ENCODE measurements at regions not wholly inside any gene's neighbourhood (a gene's known extent, or its start where the extent isn't known, plus 50 kb on each side); places are given as distances from the start of the nearest gene placed in this dataset.

DNA sequence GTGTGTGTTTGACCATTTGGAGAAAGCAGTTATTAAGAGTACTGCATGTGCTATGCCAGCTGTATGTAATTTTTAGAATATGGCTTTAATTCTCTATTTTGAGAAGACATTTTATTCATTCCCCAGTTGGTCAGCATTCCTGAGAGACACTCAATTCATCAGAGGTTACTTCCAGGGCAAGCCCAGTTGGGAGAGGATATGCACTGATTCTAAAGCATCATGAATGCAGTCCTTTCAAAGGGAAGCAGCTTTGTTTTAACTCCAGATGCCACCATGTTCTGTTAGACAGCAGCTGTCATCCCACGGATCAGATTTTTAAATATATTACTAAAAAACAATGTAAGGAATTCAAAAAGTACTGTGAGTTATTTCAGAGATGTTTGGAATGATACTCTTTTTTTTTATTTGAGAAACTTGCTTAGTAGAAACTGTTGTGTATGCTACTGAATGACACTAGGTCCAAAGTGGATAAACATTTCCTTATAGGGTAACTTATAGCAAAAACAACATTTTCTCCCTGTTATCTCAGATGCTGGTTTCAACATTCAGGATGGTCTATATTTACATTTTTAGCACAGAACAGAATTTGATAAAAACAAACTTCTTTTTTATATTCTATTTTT lies 149.5 kb upstream of the B3GALT2 start:
- no peak for ATAC-seq (replicated peaks)

DNA sequence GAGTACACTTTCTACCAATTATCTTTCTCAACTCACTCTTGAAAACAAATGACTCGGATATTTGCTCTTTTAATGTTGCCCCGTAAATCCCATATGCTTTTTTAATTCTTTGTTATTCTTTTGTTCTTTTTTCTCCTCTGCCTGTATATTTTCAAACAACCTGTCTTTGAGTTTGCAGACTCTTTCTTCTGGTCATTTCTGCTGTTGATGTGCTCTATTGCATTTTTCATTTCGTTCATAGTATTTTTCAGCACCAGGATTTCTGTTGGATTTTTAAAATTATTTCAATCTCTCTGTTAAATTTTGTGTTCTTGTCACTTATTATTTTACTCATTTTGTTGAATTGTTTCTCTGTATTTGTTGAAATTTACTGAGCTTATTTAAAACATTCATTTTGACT lies 146.8 kb upstream of the B3GALT2 start:
- Mint-ChIP-seq H3K4me3 (no peak overlapping the region), H3K27me3 (no peaks in the 10 kb centered on the region), H3K4me1 (peaks cover 4% of the 10 kb centered on the region), H3K27ac (no peak overlapping the region), H3K36me3 (ENCODE audit: low read depth) (no peaks in the 10 kb centered on the region), H3K9me3 (peaks cover 32% of the 10 kb centered on the region)
- no peak for ATAC-seq (replicated peaks)

More for the DNA sequence above, 149.5 kb upstream of the B3GALT2 start:
- Mint-ChIP-seq H3K27me3 (no peaks in the 10 kb centered on the region), H3K36me3 (ENCODE audit: low read depth) (no peaks in the 10 kb centered on the region), H3K4me1 (peaks cover 8% of the 10 kb centered on the region), H3K27ac (no peak overlapping the region), H3K9me3 (peaks cover 19% of the 10 kb centered on the region), H3K4me3 (no peak overlapping the region)

DNA sequence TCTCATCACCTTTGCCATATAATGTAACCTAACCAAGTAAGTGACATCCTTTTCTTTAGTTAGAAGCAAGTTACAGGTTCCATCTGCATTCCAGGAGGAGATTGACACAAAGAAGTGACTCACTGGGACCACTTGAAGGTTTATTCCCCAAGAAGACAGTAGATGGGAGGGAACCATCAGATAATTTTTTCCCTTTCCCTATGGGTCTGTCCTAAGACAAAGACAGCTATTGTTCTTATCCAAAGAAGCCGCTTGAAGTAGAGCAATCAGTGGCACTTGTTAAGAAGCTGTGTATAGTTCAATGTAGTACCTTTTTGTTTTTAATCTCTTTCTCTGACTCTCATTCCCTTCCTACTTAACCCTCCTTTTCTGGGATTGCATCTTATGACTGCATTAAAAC lies 139.9 kb upstream of the B3GALT2 start:
- Mint-ChIP-seq H3K27me3 (no peaks in the 10 kb centered on the region), H3K36me3 (ENCODE audit: low read depth) (no peaks in the 10 kb centered on the region), H3K27ac (no peak overlapping the region), H3K4me1 (no peaks in the 10 kb centered on the region), H3K4me3 (no peak overlapping the region), H3K9me3 (peaks cover 23% of the 10 kb centered on the region)
- ATAC-seq (replicated peaks), result no peak

DNA sequence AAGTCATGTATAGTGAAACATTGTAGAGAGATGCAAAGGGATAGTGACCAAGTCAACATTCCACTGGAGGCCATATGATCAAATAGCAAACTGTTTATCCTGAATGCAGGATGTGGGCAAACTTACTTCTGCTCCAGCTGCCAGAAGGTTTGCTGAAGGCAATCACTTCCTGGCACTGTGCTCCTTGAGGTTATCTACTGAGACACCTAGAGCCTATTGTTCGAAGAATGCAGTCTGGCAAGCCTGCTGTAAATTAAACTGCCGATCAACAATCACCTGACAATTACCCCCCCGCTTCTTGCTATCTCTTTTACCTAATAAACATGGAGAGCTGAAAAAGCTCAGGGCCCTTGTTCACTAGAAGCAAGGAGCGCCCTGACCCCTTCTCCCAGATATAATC lies 139.4 kb upstream of the B3GALT2 start:
- Mint-ChIP-seq H3K36me3 (ENCODE audit: low read depth) (no peaks in the 10 kb centered on the region), H3K27ac (no peak overlapping the region), H3K4me1 (no peaks in the 10 kb centered on the region), H3K4me3 (no peak overlapping the region), H3K9me3 (peaks cover 22% of the 10 kb centered on the region), H3K27me3 (no peaks in the 10 kb centered on the region)
- no peak for ATAC-seq (replicated peaks)

DNA sequence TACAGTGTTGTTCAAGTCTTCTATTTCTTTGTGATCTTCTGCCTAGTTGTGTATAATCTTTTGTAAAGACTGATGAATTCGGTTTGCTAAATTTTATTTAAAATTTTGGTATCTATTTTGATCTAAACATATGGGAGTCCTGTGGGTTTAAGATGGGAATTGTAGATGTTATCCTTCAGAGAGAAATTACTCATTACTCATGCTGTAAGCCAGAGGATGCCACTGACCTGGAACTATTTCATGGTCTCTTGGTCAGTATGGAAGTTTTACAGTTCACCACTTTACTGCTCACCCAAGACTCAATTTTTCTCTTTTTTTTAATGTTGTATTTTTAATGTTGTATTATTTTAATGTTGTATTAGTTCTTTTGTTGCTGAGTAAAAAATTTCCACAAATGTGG lies 138.6 kb upstream of the B3GALT2 start:
- Mint-ChIP-seq H3K4me3 (no peak overlapping the region), H3K36me3 (ENCODE audit: low read depth) (no peaks in the 10 kb centered on the region), H3K27ac (no peak overlapping the region), H3K27me3 (no peaks in the 10 kb centered on the region), H3K4me1 (no peaks in the 10 kb centered on the region), H3K9me3 (peaks cover 21% of the 10 kb centered on the region)
- ATAC-seq (replicated peaks), result no peak

DNA sequence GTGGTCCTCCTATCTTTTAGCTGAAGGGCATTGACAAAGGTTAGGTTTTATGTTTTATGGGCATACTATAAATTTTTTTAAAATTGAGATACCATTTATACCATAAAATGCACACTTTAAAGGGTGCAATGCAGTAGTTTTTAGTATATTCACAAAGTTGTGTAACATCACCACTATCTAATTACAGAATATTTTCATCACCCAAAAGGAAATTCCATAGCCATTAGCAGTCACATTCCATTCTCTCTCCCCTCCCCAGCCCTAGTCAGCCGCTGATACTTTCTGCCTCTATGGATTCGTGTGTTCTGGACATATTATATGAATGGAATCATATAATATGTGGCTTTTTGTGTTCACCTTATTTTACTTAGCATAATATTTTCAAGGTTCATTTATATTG lies 135.8 kb upstream of the B3GALT2 start:
- no peaks in the 10 kb centered on the region for H3K4me1 Mint-ChIP-seq
- H3K36me3 Mint-ChIP-seq (ENCODE audit: low read depth), result no peaks in the 10 kb centered on the region
- no peak overlapping the region for H3K4me3 Mint-ChIP-seq
- peaks cover 13% of the 10 kb centered on the region for H3K9me3 Mint-ChIP-seq
- no peak for ATAC-seq (replicated peaks)
- no peak overlapping the region for H3K27ac Mint-ChIP-seq
- no peaks in the 10 kb centered on the region for H3K27me3 Mint-ChIP-seq

DNA sequence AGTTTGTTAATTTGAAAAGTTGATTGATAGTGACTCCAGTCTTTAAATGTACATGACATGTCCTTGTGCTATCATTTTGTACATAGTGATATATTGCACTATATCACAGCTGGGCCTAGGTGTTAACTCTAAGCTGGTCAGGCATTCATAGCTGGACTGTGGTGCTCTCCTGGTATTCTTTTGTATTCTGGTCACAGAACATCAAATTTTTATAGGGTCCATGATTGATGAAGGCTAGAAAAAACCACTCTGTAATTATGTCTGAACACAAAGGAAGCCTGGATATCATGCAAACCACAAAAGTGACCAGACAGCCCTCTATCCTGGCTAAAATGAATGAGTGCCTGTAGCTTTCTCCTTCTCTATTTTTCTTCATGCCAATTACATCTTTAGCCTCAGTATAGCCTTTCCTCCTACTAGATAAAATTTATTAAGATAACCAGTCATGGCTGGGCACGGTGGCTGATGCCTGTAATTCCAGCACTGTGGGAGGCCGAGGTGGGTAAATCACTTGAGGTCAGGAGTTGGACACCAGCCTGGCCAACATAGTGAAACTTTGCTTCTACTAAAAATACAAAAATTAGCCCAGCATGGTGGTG lies 134.9 kb upstream of the B3GALT2 start:
- no peak overlapping the region for H3K4me3 Mint-ChIP-seq
- no peak overlapping the region for H3K27ac Mint-ChIP-seq
- no peak for ATAC-seq (replicated peaks)
- H3K36me3 Mint-ChIP-seq (ENCODE audit: low read depth), result no peaks in the 10 kb centered on the region
- peaks cover 13% of the 10 kb centered on the region for H3K9me3 Mint-ChIP-seq
- no peaks in the 10 kb centered on the region for H3K4me1 Mint-ChIP-seq
- H3K27me3 Mint-ChIP-seq, result no peaks in the 10 kb centered on the region

DNA sequence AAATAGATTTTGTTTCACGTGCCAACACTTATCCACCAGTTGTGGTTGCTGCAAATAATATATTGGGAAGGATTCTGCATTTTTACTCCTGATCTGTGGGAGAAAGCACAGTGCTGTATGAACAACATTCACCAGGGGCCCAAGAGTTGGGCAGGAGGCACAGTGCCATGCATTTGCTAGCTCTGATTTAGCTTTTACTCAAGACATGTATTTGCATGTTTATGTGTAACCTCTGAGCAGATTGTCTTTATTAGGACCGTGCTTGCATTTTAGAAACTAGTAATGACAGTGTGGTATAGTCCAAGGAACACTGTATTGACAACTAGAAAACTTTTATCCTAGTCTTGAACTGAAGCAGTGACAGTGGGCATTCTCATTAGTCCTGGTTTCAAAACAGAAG lies 133.9 kb upstream of the B3GALT2 start:
- H3K4me3 Mint-ChIP-seq, result no peak overlapping the region
- H3K9me3 Mint-ChIP-seq, result peaks cover 10% of the 10 kb centered on the region
- no peak for ATAC-seq (replicated peaks)
- no peaks in the 10 kb centered on the region for H3K4me1 Mint-ChIP-seq
- H3K27ac Mint-ChIP-seq, result no peak overlapping the region
- no peaks in the 10 kb centered on the region for H3K27me3 Mint-ChIP-seq
- no peaks in the 10 kb centered on the region for H3K36me3 Mint-ChIP-seq (ENCODE audit: low read depth)

DNA sequence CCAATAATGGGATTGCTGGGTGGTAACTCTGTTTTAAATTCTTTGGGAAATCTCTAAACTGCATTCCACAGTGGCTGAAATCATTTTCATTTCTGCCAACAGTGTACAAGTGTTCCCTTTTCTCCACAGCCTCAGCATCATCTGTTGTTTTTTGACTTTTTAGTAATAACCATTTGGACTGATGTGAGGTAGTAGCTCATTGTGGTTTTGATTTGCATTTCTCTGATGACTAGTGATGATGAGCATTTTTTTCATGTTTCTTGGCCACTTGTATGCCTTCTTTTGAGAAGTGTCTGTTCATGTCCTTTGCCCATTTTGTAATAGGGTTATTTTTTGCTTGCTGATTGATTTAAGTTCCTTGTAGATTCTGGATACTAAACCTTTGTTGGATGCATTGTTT lies 131.9 kb upstream of the B3GALT2 start:
- no peaks in the 10 kb centered on the region for H3K4me1 Mint-ChIP-seq
- no peak overlapping the region for H3K27ac Mint-ChIP-seq
- no peaks in the 10 kb centered on the region for H3K36me3 Mint-ChIP-seq (ENCODE audit: low read depth)
- peaks cover 8% of the 10 kb centered on the region for H3K9me3 Mint-ChIP-seq
- no peak for ATAC-seq (replicated peaks)
- H3K4me3 Mint-ChIP-seq, result no peak overlapping the region
- no peaks in the 10 kb centered on the region for H3K27me3 Mint-ChIP-seq

DNA sequence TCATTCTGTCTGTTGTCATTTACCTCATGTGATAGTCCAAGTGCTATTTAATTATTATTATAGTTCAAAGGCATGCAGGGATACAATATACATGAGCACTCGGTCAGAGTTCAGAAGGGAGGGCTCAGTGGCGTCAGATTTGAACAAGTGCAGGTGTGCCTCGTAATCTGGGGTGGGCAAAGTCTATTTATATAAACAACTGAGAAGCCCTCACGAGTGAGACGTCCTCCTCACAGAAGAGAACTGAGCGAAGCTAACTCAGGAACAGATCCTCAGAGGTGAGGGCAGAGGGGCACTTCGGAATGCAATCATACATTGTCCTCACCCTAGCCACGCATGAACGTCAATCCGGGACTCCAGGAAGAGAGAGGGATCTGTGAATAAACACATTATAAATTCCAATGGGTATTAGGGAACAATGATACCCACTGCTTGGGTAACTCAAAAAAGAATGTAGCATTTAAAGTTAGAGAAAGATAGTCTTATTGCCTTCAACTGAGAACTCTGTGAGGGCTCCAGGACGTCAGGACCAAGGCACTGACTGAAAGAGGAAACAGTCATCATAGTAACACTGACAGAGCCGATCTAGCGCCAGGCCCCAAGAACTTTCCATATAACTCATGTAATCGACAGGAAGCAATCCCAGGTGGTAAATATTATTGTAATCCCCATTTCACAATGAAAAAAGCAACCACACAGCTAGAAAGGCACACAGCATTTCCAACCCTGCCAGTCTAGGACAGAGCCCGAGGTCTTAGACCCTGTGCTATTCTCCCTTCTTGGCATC lies 127.1 kb upstream of the B3GALT2 start:
- H3K9me3 Mint-ChIP-seq, result no peaks in the 10 kb centered on the region
- no peak overlapping the region for H3K4me3 Mint-ChIP-seq
- peaks cover 13% of the 10 kb centered on the region for H3K4me1 Mint-ChIP-seq
- H3K27me3 Mint-ChIP-seq, result no peaks in the 10 kb centered on the region
- no peak overlapping the region for H3K27ac Mint-ChIP-seq
- H3K36me3 Mint-ChIP-seq (ENCODE audit: low read depth), result no peaks in the 10 kb centered on the region
- no peak for ATAC-seq (replicated peaks)

DNA sequence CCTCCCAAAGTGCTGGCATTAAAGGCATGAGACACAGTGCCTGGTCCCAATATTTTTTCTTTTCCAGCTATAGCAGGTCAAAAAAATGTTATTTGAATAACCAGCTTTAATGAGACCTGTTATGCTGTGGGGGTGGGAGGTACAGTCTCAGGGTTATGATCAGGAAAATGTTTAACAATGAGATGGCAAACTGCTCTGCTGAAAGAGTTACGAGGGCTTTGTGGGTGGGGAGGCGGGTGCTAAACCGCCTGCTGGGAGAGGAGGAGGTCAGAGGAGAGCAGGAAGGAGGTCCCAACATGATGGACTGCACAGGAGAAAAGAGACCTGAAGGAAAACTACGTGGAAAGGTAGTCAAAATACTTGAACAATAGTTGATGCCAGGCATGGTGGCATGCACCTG lies 126.0 kb upstream of the B3GALT2 start:
- H3K27ac Mint-ChIP-seq, result no peak overlapping the region
- no peak for ATAC-seq (replicated peaks)
- H3K27me3 Mint-ChIP-seq, result no peaks in the 10 kb centered on the region
- no peaks in the 10 kb centered on the region for H3K36me3 Mint-ChIP-seq (ENCODE audit: low read depth)
- peaks cover 13% of the 10 kb centered on the region for H3K4me1 Mint-ChIP-seq
- no peak overlapping the region for H3K4me3 Mint-ChIP-seq
- no peaks in the 10 kb centered on the region for H3K9me3 Mint-ChIP-seq

DNA sequence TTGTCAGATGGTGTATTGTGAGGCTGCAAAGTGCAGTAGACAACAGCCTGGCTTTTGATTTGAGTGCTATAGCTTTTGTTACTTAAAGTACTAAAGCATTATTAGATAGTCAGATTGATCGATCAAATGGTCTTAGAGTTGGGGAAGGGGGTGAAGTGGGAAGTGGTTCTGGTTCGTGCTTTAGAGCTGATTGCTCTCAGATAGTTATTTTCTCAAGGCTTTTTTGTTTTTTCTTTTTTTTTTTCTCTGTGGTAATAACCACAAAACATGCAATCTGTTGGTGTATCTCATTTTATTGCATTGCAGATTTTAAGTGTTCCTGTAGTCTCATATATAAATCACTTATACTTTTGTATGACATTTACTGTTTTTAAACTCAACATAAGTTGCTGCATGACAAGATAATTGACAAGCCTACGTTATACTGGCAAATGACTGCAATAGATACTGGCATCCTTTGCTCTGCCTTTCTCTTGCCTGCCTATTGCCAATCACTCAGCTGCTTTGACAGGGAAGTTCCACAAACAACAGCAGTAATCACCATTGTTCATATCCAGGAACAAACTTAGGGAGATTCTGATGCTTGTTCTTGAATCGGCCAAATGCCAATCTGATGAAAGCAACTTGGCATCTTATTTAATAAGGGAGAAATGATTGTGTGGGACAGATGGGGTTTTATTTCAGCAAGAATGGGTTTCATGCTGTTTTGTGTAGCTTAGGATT lies 125.0 kb upstream of the B3GALT2 start:
- H3K4me1 Mint-ChIP-seq, result peaks cover 13% of the 10 kb centered on the region
- H3K27me3 Mint-ChIP-seq, result no peaks in the 10 kb centered on the region
- H3K27ac Mint-ChIP-seq, result no peak overlapping the region
- ATAC-seq (replicated peaks), result no peak
- H3K9me3 Mint-ChIP-seq, result no peaks in the 10 kb centered on the region
- H3K4me3 Mint-ChIP-seq, result peak overlapping the region; percentile 1
- H3K36me3 Mint-ChIP-seq (ENCODE audit: low read depth), result no peaks in the 10 kb centered on the region

DNA sequence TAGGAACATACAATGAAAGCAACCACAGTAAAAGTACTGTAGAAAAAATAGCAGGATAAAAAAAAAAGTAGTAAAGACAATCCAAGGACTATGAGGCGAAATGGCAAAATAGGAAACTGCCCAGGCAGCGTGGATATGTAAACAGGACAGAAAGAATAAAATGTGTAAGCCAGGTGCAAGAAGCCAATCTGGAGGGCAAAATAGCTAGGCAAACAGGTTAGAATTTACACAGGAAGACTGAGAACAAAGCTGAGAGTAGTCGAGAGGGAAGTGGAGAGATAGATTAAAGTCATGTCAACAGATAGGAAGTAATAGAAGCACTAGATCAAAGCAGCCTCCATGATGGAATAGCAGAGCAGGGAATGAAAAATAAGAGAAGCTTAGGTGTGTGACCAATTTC lies 124.2 kb upstream of the B3GALT2 start:
- Mint-ChIP-seq H3K36me3 (ENCODE audit: low read depth) (no peaks in the 10 kb centered on the region), H3K27ac (peak overlapping the region; percentile 1), H3K4me1 (peaks cover 13% of the 10 kb centered on the region), H3K9me3 (no peaks in the 10 kb centered on the region), H3K4me3 (peak overlapping the region; percentile 1), H3K27me3 (no peaks in the 10 kb centered on the region)
- ATAC-seq (replicated peaks), result no peak

DNA sequence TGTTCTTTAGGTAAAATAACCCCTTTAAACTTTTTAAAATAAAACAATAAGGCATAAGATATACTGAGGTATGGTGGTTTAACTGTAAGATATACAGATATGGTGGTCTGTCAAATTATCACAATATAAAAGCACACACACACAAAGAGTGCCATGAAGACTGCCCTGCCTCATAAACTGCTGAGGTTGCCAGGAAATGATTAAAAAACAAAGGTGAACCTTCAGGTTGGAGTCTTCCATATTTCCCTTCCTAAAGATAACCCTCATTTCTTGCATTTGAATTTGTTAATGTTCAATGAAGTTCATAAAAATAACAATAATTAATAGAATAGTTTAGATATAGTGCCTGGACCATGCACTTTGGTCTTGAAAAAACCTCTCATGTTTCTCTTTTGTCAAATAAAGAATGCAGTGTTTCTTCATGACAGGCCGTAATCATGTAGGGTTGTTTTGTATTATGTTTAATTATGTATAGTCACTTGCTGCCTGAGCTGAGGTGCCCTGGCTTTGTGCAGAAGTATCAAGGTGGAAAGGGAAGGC lies 123.6 kb upstream of the B3GALT2 start:
- H3K27me3 Mint-ChIP-seq, result no peaks in the 10 kb centered on the region
- ATAC-seq (replicated peaks), result no peak
- H3K4me1 Mint-ChIP-seq, result peaks cover 13% of the 10 kb centered on the region
- no peaks in the 10 kb centered on the region for H3K36me3 Mint-ChIP-seq (ENCODE audit: low read depth)
- H3K9me3 Mint-ChIP-seq, result no peaks in the 10 kb centered on the region
- peak overlapping the region; percentile 1 for H3K4me3 Mint-ChIP-seq
- no peak overlapping the region for H3K27ac Mint-ChIP-seq

Measured in activated T-helper 17 cell treated with anti-CD3 and anti-CD28 coated beads, Interleukin-2, amount 50 U/mL, for 72 hours (primary cell).